Activated CD4-positive, alpha-beta T cell treated with anti-CD3 and anti-CD28 coated beads, Interleukin-2, Interleukin-6, amounts not matched to agents 100 ng/mL and 50 ng/mL, durations not matched to agents 16 hours and 8 hours (primary cell): ENCODE measurements at regions not wholly inside any gene's neighbourhood (a gene's known extent, or its start where the extent isn't known, plus 50 kb on each side); places are given as distances from the start of the nearest gene placed in this dataset.
"Not testable (repeated sequence)": the region's sequence is repeated elsewhere in the genome, so short reads cannot be mapped to it uniquely, and the experiment has no call there.

Experiments
- DNase-seq: peaks from one replicate; pipeline ENCODE4 v3.0.0-alpha.2; 2020

DNA sequence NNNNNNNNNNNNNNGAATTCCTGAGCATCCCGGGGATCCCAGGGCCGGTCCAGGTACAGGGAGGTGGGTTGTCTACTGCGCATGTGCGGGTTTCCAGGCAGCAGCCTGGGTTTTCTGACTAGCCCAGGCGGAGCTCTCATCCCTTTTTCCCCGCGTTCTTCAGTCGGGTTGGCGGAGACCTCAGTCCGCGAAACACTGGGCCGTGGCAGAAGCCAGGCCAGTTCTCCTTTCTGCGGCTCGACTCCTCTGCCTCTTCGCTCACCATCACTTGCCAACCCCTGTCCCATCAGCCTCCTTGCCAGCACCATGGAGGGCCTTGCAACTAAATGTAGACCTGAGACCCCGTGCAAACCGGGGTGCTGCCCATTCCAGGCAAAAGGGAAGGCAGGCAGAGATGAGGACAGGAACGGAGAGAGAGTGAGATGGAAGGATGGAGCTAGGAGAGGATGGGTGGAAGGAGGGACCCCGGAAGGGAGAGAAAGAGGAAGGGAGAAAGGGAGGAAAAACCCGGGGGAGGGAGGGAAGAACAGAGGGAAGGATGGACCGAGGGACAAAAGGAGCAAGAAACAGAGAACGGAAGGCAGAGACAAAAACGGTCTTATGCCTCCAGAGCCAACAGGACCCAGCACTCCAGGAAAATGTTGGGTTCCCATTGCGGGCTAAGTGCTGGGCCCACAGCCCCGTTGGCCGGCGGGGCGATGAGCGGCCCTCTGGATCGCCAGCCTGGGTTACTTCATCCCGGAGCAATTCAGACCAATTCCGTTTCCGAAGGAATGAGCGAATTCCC, 445.4 kb upstream of the DEFB115 start:
- DNase-seq: no peak

DNA sequence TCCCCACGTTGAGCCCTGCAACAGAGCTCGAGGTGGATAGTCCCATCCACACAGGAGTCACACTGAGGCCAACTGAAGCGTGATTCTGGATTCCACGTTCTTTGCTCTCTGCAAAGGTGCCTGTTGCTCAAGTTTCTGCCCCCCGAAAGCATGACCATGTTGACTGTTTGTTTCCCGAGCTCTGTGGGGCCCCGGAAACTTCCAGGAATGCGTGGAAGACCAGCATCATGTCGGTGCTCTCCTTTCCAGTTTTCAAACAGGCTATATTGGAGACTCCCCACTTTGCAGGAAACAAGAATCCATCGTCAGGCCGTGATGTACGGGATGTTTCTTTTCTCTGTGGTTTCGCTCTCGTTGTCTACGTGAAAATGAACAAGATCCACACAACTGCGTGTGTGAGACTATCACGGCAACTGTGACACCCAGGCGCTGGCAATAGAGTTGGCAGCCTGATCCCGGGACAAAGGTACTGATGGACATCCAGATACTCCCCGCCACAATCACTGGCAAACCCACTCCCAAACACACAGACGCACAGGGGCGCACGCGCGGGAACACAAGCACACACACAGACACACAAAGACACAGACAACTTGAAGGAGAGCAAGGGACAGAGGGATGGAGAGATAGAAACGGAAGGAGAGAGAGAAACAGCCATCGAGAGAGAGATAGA, 444.6 kb upstream of the DEFB115 start:
- no peak for DNase-seq

GRCh38 chr20:30813412-30814311, 443.8 kb upstream of the DEFB115 start:
- not testable (repeated sequence) for DNase-seq

DNA sequence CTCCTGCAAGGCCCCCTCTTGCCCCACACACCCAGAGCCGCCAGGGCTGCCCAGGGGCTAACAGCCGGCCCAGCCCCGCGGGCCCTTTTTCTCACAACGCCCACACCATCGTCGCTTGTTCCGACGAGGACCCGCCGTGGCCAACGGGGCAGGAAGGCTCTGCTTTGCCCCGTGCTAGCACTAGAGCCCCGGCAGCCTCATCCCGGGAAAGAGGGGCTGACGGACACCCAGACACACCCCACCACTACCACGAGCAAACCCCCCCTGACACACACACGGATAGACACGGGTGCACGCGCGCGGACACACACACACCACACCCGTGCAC, 443.2 kb upstream of the DEFB115 start:
- DNase-seq: not testable (repeated sequence)

- DNase-seq: not testable (repeated sequence)
Measured at GRCh38 chr20:30815027-30815576, 442.4 kb upstream of the DEFB115 start.

DNA sequence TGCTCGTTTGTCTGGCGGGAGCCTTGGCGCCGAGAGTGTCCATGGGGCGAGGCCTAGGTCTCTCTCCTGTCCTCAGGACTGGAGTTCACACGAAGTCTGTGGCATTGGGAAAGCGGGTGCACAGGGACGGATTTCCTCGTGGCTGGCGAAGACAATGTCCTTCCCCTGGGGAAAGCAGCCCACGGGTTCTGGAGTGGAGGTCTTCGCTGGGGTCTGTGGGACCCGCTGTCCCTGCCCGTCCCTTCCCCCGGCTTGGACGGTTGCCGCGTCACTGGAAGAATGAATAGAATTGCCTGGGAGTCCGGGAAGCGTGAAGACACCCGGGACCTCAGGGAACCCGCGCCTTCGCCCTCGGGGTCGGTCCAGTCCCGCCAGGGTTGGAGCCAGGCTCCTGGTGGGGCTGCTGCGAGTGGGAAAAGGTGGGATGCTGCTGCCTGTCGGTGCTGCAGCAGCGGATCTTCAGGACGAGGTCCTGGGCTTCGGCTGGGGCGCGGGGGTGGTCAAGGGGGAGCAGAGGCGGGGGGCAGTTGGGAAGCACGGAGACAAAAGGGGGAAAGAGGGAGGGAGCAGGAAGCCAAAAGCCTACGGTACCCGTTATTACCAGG, 441.8 kb upstream of the DEFB115 start:
- no peak for DNase-seq

- no peak for DNase-seq
Measured at GRCh38 chr20:30816182-30816645, 441.2 kb upstream of the DEFB115 start.

- DNase-seq: not testable (repeated sequence)
Measured at GRCh38 chr20:30821615-30822014, 435.8 kb upstream of the DEFB115 start.

DNA sequence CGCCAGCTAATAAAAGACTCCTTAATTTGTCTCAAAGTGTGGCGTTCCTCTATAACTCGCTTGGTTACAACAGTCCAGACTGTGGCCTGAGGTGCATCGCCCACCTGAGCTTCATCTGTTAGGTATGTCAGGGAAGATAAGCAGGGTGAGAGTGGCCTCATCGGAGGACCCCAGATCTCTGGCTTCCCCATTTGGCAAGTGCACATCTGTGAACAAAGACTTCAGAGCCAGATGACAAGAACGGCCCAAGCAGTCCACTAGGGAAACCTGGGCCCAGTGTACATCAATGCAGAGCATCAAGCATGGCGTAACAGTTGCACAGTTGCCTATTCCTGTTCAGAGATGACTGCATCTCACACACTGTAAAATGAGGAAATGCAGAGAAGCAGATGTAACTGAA, 432.8 kb upstream of the DEFB115 start:
- not testable (repeated sequence) for DNase-seq

GRCh38 chr20:30845923-30846322, 411.5 kb upstream of the DEFB115 start:
- not testable (repeated sequence) for DNase-seq

DNA sequence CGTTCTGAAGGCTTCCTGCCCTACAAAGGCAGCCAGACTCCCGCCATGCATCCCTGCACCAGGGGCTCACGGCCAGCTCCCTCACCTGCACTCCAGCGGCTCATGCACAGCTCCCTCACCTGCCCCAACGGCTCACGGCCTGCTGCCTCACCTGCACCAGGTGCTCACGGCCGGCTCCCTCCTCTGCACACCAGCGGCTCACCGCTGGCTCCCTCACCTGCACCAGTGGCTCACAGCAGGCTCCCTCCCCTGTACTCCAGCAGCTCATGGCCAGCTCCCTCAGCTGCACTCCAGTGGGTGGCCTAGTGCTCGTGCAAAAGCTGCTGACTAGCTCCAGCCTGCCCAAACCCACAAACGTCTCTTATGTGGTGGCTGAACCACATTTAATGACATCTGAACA, 389.2 kb upstream of the DEFB115 start:
- DNase-seq: not testable (repeated sequence)

DNA sequence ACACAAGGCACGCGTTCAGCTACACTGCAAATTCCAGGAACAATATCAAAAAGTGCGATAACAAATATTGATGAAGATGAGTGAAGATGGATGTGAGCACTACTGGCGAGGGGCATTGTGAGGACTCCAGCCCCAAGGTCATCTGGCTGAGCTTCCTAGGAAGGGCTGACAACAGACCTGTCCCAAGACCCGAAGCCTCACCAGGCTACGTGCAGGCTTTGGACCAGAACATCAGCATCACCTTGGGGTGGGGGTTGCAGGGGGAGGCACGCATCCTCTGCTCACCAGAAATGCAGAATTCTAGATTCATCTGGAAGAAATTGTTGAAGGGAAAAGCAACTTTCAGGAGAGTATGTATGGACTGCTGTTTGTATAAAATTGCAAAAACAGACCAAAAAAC, 386.3 kb upstream of the DEFB115 start:
- DNase-seq: not testable (repeated sequence)

- DNase-seq: not testable (repeated sequence)
Measured at GRCh38 chr20:30872252-30872651, 385.2 kb upstream of the DEFB115 start.

- not testable (repeated sequence) for DNase-seq
Measured at GRCh38 chr20:30875868-30876267, 381.6 kb upstream of the DEFB115 start.

- DNase-seq: peak; percentile 1
Measured at GRCh38 chr20:30891400-30891799, 366.1 kb upstream of the DEFB115 start.

DNA sequence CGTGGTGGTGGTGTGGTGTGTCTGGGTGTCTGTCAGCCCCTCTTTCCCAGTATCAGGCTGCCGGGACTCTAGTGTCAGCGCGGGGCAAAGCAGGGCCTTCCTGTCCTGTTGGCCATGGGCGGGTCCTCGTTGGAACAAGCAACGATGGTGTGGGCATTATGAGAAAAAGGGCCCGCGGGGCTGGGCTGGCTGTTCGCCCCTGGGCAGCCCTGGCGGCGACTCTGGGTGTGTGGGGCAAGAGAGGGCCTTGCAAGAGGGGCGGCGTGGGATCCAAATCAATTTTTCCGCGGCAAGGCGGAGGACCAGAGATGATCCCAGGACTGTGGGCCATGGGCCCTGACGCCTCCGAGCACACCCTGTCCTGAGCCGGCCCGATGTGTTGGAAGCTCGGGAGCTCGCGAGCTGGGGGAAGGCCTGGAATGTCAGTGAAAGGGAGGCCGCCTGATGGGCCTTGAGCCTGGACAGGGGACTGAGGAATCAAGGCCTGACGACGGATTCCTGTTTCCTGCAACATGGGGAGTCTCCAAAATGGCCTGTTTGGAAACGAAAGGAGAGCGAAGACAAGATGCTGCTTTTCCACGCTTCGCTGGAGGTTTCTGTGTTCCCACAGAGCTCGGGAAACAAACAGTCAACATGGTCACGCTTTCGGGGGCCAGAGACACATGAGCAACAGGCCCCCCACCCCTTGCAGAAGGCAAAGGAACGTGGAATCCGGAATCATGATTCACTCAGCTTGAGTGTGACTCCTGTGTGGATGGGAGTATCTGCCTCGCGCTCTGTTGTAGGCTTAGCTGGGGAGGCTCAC, 364.7 kb upstream of the DEFB115 start:
- no peak for DNase-seq

- not testable (repeated sequence) for DNase-seq
Measured at GRCh38 chr20:30893346-30894314, 363.8 kb upstream of the DEFB115 start.

DNA sequence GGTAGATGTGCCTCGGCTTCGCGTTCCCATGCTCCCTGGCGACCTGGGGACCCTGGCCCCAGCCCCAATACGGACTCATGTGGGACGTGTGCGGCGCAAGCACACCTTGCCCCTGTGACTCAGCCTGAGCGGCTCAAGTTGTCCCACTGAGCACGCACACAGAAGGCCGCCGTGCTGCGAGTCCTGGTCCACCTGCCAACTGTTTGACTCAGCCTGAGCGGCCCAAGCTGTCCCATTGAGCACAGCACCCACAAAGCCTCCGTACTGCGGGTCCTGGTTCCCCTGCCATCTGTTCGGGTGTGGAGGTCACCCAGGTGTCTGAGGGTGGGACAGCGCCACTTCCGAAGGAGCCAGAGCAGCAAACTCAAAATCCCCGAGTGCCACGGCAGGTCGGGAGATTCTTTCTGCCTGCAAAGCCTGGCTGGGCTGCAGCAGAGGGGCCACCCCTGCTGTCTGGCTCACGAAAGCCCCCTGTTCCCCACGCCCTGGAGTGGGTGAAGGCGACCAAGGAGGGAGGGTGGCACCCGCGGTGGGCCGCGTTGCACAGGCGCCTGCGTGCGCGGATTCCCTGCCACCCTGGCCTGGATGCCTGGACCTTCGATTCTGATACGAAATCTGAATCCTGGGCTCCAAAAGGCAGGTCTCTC, 362.6 kb upstream of the DEFB115 start:
- not testable (repeated sequence) for DNase-seq

GRCh38 chr20:30895354-30895711, 362.1 kb upstream of the DEFB115 start:
- not testable (repeated sequence) for DNase-seq
